ENCODE measurements at regions not wholly inside any gene's neighbourhood (a gene's known extent, or its start where the extent isn't known, plus 50 kb on each side); places are given as distances from the start of the nearest gene placed in this dataset.

- H3K9me3 Mint-ChIP-seq = peaks cover 4% of the 10 kb centered on the region
- Histone ChIP-seq H3K4me2 (no peak overlapping the region), H4K20me1 (replicated peaks; ENCODE audit: insufficient read depth) (no peaks in the 10 kb centered on the region), H3K4me1 (ENCODE audit: insufficient read depth) (no peaks in the 10 kb centered on the region), H3K79me2 (replicated peaks; ENCODE audit: insufficient read depth) (no peaks in the 10 kb centered on the region), H3K27ac (ENCODE audit: low read depth) (no peak overlapping the region), H3F3A (replicated peaks; ENCODE audit: low read depth) (no peaks in the 10 kb centered on the region), H3K27me3 (ENCODE audit: insufficient read depth) (no peaks in the 10 kb centered on the region), H3K9me2 (ENCODE audit: insufficient read depth) (no peaks in the 10 kb centered on the region), H3K4me3 (no peak overlapping the region), H3K36me3 (ENCODE audit: insufficient read depth) (peaks cover 6% of the 10 kb centered on the region; the same call in 1 of the 2 replicates), H2AFZ (no peak overlapping the region)
- no peak overlapping the region for H3K4me3 Mint-ChIP-seq
- ATAC-seq (no peak), DNase-seq (ENCODE audit: low spot score) (no peak)
- no peak overlapping the region for H3K27ac Mint-ChIP-seq
- H3K27me3 Mint-ChIP-seq (ENCODE audit: insufficient read depth, low read depth, poor library complexity) = peaks cover 10% of the 10 kb centered on the region
- H3K4me1 Mint-ChIP-seq = peaks cover 2% of the 10 kb centered on the region; the same call in 1 of the 3 replicates
- H3K36me3 Mint-ChIP-seq (ENCODE audit: low read depth) = no peaks in the 10 kb centered on the region
- TF ChIP-seq REST (IDR thresholded peaks at IDR 0.05; ENCODE audit: unreplicated experiment) (no peak), POLR2AphosphoS5 (IDR thresholded peaks at IDR 0.05; ENCODE audit: low read depth) (no peak), NANOG (IDR thresholded peaks at IDR 0.05; ENCODE audit: borderline replicate concordance) (no peak), ETS1 (IDR thresholded peaks at IDR 0.05) (no peak), ZNF114 (CRISPR knock-in tag; IDR thresholded peaks at IDR 0.05) (no peak), EZH2phosphoT487 (IDR thresholded peaks at IDR 0.05; ENCODE audit: unreplicated experiment) (no peak), CTCF (conservative IDR thresholded peaks at IDR 0.05; ENCODE audit: low read depth in 2 of 2) (no peak), CREB1 (CRISPR knock-in tag; IDR thresholded peaks at IDR 0.05; ENCODE audit: low read depth) (no peak), ZNF462 (CRISPR knock-in tag; IDR thresholded peaks at IDR 0.05) (no peak)
Observed at GRCh38 chr22:49025791-49026493, 801.7 kb downstream of the BRD1 start.

All from GM23338 (cell line).